Ovary (tissue), 7 donors: ENCODE measurements at regions not wholly inside any gene's neighbourhood (a gene's known extent, or its start where the extent isn't known, plus 50 kb on each side); places are given as distances from the start of the nearest gene placed in this dataset.

Experiments used
- DNase-seq, 5 donors: peaks; one replicate each; pipeline ENCODE4 v3.0.0-alpha.2; 2019 to 2020
- H3K27ac ChIP-seq, 2 donors: fragments of 200-600 bp; one replicate each; pipeline versions ENCODE4 v1.5.1 to v1.8.0; 2019 to 2022
- H3K27me3 ChIP-seq: fragments of 200-600 bp; one replicate; pipeline ENCODE4 v1.8.0; 2022
- H3K36me3 ChIP-seq: fragments of 200-600 bp; sonication (generic); one replicate; pipeline ENCODE4 v1.5.1; 2019
- H3K4me1 ChIP-seq: one replicate; pipeline ENCODE4 v1.8.1; 2013; ENCODE audit warnings: mild to moderate bottlenecking, moderate library complexity; ENCODE audit not compliant: insufficient read depth
- H3K4me3 ChIP-seq: fragments of 200-600 bp; sonication (generic); one replicate; pipeline ENCODE4 v1.5.1; 2017
- H3K9me3 ChIP-seq, 2 donors: fragments of 200-600 bp in 1 of 2; sonication (generic) in 1 of 2; one replicate each; pipeline versions ENCODE4 v1.5.1 to v1.8.1; 2013 to 2019; ENCODE audit warnings: mild to moderate bottlenecking in 1 of 2, moderate library complexity in 1 of 2
- EP300 ChIP-seq: sonication (generic); formaldehyde crosslinking; IDR thresholded peaks from one replicate; pipeline ENCODE4 v1.6.1; 2017; ENCODE audit warnings: antibody characterized with exemption
- POLR2A ChIP-seq: fragments of 450-650 bp; IDR thresholded peaks from one replicate; pipeline ENCODE4 v1.6.1; 2017; ENCODE audit warnings: antibody characterized with exemption, mild to moderate bottlenecking, moderate library complexity
- WGBS, 3 donors: extraction: QIAGEN DNeasy Blood & Tissue Kit in 1 of 3; methylation state at CpG; one replicate each; pipeline versions ENCODE4 v1.1.5 to v1.1.7; 2013 to 2017; 5-methylcytosine and 5-hydroxymethylcytosine counted together
- intact Hi-C, 4 donors: fragments of 100-400 bp; cut with DNase I; formaldehyde crosslinking; loops; one replicate each; pipeline versions ENCODE4 v1.11.0 to v1.15.1; 2022 to 2023
- TF ChIP-seq, protein P1 (sequence below), 3 donors: fragments of 450-650 bp in 2 of 3; fragments of 200-600 bp in 1 of 3; IDR thresholded peaks; one replicate each; pipeline versions ENCODE4 v1.5.1 to v1.8.0; 2016 to 2022; ENCODE audit warnings: antibody characterized with exemption in 3 of 3, mild to moderate bottlenecking in 1 of 3
- donor health status: DM: no; HTN: no; CAD: no; lungs with moderate emphysema.
- donor health status: DM: no; HTN: no; CAD: no.
- donor health status: Bipolar disorder and iron deficiency.
- donor health status: DM: no; HTN: no; CAD: no.
- donor health status: DM: yes; HTN: yes; CAD: no.

DNA sequence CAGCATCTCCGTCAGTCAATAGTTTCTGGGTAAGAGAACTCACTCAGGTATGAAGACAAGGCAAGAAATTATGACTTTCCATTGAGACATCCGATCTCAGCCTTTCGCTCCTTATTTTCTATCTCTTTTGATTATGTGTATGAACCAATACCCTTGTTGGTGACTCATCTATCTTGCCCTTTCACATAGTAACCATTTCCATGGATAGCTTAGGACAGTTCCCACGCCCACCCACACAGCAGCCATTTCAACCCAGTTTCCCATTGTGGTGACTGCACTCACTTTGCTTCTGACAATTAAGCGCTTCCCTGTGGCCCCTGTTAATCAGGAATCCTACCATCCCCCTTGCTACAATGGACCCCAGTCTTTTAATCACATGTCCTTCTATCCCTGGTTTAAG, 210.6 kb upstream of the ADGRL2 start:
- intact Hi-C loops = no loop called here
- no peaks in the 10 kb centered on the region for H3K27me3 ChIP-seq
- H3K27ac ChIP-seq = no peak overlapping the region
- 78 to 95% (median 87%) methylated on average over 5 of the region's 5 CpGs for WGBS, 3 donors
- H3K4me3 ChIP-seq = no peak overlapping the region
- no peaks in the 10 kb centered on the region for H3K36me3 ChIP-seq
- no peak for DNase-seq
- no peaks in the 10 kb centered on the region for H3K9me3 ChIP-seq
- H3K4me1 ChIP-seq = no peaks in the 10 kb centered on the region
- TF ChIP-seq EP300 = no peak
- TF ChIP-seq, protein P1, sequence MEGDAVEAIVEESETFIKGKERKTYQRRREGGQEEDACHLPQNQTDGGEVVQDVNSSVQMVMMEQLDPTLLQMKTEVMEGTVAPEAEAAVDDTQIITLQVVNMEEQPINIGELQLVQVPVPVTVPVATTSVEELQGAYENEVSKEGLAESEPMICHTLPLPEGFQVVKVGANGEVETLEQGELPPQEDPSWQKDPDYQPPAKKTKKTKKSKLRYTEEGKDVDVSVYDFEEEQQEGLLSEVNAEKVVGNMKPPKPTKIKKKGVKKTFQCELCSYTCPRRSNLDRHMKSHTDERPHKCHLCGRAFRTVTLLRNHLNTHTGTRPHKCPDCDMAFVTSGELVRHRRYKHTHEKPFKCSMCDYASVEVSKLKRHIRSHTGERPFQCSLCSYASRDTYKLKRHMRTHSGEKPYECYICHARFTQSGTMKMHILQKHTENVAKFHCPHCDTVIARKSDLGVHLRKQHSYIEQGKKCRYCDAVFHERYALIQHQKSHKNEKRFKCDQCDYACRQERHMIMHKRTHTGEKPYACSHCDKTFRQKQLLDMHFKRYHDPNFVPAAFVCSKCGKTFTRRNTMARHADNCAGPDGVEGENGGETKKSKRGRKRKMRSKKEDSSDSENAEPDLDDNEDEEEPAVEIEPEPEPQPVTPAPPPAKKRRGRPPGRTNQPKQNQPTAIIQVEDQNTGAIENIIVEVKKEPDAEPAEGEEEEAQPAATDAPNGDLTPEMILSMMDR (IDR thresholded peaks at IDR 0.05) = no peak
- no peak for TF ChIP-seq POLR2A

DNA sequence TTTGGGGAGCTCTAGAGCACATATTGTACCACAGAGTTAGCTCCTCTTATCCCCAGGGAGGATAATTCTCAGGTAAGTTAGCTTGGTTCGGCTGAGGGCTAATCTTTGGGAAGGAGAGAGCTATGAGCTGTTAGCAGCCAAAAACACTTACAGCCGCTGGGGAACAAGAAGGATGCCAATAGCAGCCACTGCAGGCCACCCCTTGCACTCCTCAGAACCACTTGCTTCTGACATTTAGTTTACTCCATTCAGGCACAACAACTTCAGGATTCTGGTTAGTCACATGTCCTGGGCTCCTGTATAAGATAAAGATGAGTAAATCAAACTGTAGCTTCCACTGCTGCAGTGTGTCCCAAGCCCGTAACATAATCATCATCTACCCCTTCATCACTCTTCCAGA, 212.6 kb upstream of the ADGRL2 start:
- no peaks in the 10 kb centered on the region for H3K9me3 ChIP-seq
- no peaks in the 10 kb centered on the region for H3K4me1 ChIP-seq
- DNase-seq = no peak
- H3K4me3 ChIP-seq = no peak overlapping the region
- no peak for TF ChIP-seq EP300
- TF ChIP-seq, protein P1 (IDR thresholded peaks at IDR 0.05) = no peak
- TF ChIP-seq POLR2A = no peak
- no peak overlapping the region for H3K27ac ChIP-seq
- H3K36me3 ChIP-seq = no peaks in the 10 kb centered on the region
- WGBS, 3 donors = 84 to 92% (median 86%) methylated on average over 3 of the region's 3 CpGs
- no peaks in the 10 kb centered on the region for H3K27me3 ChIP-seq
- intact Hi-C loops = no loop called here

DNA sequence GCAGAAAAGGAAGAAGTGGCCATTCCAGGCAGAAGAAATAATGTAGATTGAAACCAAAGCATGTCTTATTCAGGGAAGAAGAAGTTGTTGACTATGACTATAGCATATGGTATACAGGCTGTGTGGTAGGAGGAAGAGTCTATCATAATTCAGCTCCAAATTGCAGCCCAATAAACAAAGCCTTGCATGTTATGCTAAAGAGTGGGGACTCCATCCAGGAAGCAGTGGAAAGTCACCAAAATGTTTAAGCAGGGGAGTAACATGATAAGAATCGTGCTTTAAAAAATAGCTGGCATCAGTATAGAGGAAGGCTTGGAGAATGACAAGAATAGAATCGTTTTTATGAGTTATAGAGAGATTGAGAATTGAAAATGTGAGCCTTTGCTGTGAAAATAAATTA, 213.3 kb upstream of the ADGRL2 start:
- 17 to 29% (median 22%) methylated on average over 2 of the region's 2 CpGs for WGBS, 3 donors
- Histone ChIP-seq H3K4me3 (no peak overlapping the region), H3K27ac (no peak overlapping the region), H3K27me3 (no peaks in the 10 kb centered on the region), H3K36me3 (no peaks in the 10 kb centered on the region), H3K9me3 (no peaks in the 10 kb centered on the region), H3K4me1 (no peaks in the 10 kb centered on the region)
- no peak for TF ChIP-seq POLR2A
- TF ChIP-seq, protein P1 (IDR thresholded peaks at IDR 0.05) = no peak
- TF ChIP-seq EP300 = no peak
- no peak for DNase-seq
- intact Hi-C loops = no loop called here

DNA sequence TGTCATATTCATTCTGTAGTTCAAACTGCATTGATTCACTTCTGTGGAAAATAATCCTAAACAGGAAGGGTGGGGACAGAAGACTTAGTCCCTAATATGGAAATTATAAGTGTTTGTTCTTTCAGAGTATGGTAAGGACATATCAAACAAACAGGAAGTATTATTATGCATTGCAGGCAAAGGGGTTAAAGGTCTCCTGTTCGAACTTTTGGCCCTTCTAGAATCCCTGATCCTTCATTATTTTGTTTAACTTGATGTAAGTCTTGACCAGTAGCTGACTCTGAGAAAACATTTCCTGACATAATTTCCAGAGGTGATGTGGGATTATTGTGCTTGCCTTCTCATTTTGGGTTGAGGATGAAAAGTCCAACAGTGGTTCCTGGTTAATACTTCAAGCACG, 215.4 kb upstream of the ADGRL2 start:
- no peaks in the 10 kb centered on the region for H3K4me1 ChIP-seq
- intact Hi-C loops = no loop called here
- no peaks in the 10 kb centered on the region for H3K36me3 ChIP-seq
- no peak for DNase-seq
- 75 to 87% (median 78%) methylated on average over 2 of the region's 2 CpGs for WGBS, 3 donors
- TF ChIP-seq EP300 (no peak), POLR2A (no peak)
- TF ChIP-seq, protein P1 (IDR thresholded peaks at IDR 0.05) = no peak
- no peaks in the 10 kb centered on the region for H3K27me3 ChIP-seq
- H3K27ac ChIP-seq = no peak overlapping the region
- H3K4me3 ChIP-seq = no peak overlapping the region
- no peaks in the 10 kb centered on the region for H3K9me3 ChIP-seq

DNA sequence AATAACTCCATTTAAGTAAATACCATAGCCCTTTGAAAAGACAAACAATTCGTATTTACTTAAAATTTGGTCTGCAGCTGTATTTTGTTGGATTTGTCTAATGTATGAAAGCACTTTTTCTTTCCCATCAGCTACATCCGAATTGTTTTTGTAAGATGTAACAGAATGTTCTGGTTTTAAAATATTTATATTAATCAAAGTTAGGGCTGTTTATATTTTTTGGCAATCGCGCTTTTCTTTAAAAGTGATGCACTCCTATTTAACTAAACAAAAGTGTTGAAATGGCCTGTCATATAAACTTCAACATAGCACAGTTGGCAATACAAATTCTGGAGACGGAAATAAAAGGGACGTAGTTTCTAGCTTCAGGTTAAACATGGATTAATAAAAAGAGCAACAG, 216.3 kb upstream of the ADGRL2 start:
- 15 to 44% (median 22%) methylated on average over 6 of the region's 6 CpGs for WGBS, 3 donors

More for the DNA sequence above, 216.3 kb upstream of the ADGRL2 start:
- no peaks in the 10 kb centered on the region for H3K4me1 ChIP-seq
- H3K4me3 ChIP-seq = no peak overlapping the region
- intact Hi-C loops = no loop called here
- TF ChIP-seq, protein P1 (IDR thresholded peaks at IDR 0.05) = no peak
- TF ChIP-seq EP300 = no peak
- TF ChIP-seq POLR2A = no peak
- no peaks in the 10 kb centered on the region for H3K9me3 ChIP-seq
- no peak for DNase-seq
- no peaks in the 10 kb centered on the region for H3K36me3 ChIP-seq
- H3K27me3 ChIP-seq = no peaks in the 10 kb centered on the region
- H3K27ac ChIP-seq = no peak overlapping the region
